PC-3 (cell line): ENCODE measurements at regions not wholly inside any gene's neighbourhood (a gene's known extent, or its start where the extent isn't known, plus 50 kb on each side); places are given as distances from the start of the nearest gene placed in this dataset.

Source experiments
- ATAC-seq: fragments of 200-7000 bp; cut with Tn5 transposase; 2 replicates; pipeline ENCODE4 v1.9.1; 2020; ENCODE audit warnings: mild to moderate bottlenecking, moderate library complexity
- BruUV-seq: library from RNA; stranded (reverse); fragments of 400-500 nt; replicated peaks from 2 replicates; lab custom pipeline; 2021; lab: Mats Ljungman, UMichigan
- CTCF ChIA-PET: fragments of 300-600 bp; sonication (Branson Sonifier 250); formaldehyde crosslinking; loops from one replicate; lab custom pipeline; 2022; ENCODE audit warnings: antibody characterized with exemption; lab: Charles Lee
- POLR2A ChIA-PET: fragments of 300-600 bp; sonication (Branson Sonifier 250); formaldehyde crosslinking; loops from one replicate; lab custom pipeline; 2022; ENCODE audit warnings: antibody characterized with exemption; ENCODE audit not compliant: unreplicated experiment; lab: Charles Lee
- DNase-seq: peaks from one replicate; pipeline ENCODE4 v3.0.0-alpha.2; 2015
- H2AFZ ChIP-seq: fragments of 300-600 bp; sonication (generic); 2 replicates; pipeline ENCODE4 v1.6.0; 2016; ENCODE audit warnings: antibody characterized with exemption, low read length
- H3F3A ChIP-seq: fragments of 300-600 bp; sonication (generic); one replicate; pipeline ENCODE4 v1.6.0; 2017; ENCODE audit warnings: antibody characterized with exemption, low read length, control low read depth, mild to moderate bottlenecking; ENCODE audit not compliant: unreplicated experiment
- H3K27ac ChIP-seq: fragments of 300-600 bp; sonication (generic); 2 replicates; pipeline ENCODE4 v1.5.1; 2016; ENCODE audit warnings: mild to moderate bottlenecking, low read length
- H3K27me3 ChIP-seq: fragments of 300-600 bp; sonication (generic); 2 replicates; pipeline ENCODE4 v1.6.1; 2016; ENCODE audit warnings: low read length, mixed read lengths
- H3K36me3 ChIP-seq: fragments of 300-600 bp; sonication (generic); 2 replicates; pipeline ENCODE4 v1.6.1; 2016; ENCODE audit warnings: low read depth, mixed run types, low read length, mixed read lengths
- H3K4me1 ChIP-seq: fragments of 300-600 bp; sonication (generic); 2 replicates; pipeline ENCODE4 v1.5.1; 2016; ENCODE audit warnings: low read length; ENCODE audit not compliant: insufficient read depth
- H3K4me2 ChIP-seq: fragments of 300-600 bp; sonication (generic); 2 replicates; pipeline ENCODE4 v1.6.0; 2016; ENCODE audit warnings: low read length
- H3K4me3 ChIP-seq: fragments of 300-600 bp; sonication (generic); 2 replicates; pipeline ENCODE4 v1.5.1; 2016; ENCODE audit warnings: mild to moderate bottlenecking, low read length, mixed read lengths
- H3K79me2 ChIP-seq: fragments of 300-600 bp; sonication (generic); 2 replicates; pipeline ENCODE4 v1.6.1; 2017; ENCODE audit warnings: low read length, mixed read lengths
- H3K9ac ChIP-seq: fragments of 300-600 bp; sonication (generic); 2 replicates; pipeline ENCODE4 v1.6.0; 2016; ENCODE audit warnings: mild to moderate bottlenecking, low read length
- H3K9me2 ChIP-seq: fragments of 300-600 bp; sonication (generic); replicated peaks from 2 replicates; pipeline ENCODE4 v1.6.1; 2016; ENCODE audit warnings: mixed run types, low read length, mixed read lengths
- H3K9me3 ChIP-seq: fragments of 300-600 bp; sonication (generic); 2 replicates; pipeline ENCODE4 v1.6.1; 2016; ENCODE audit warnings: low read length, mixed read lengths
- H4K20me1 ChIP-seq: fragments of 300-600 bp; sonication (generic); 2 replicates; pipeline ENCODE4 v1.6.1; 2016; ENCODE audit warnings: low read length, mixed read lengths
- CTCF ChIP-seq: fragments of 300-600 bp; sonication (generic); conservative IDR thresholded peaks from 2 replicates; pipeline ENCODE4 v1.5.1; 2017; ENCODE audit warnings: antibody characterized with exemption, low read depth, mild to moderate bottlenecking, low read length
- EZH2 ChIP-seq: fragments of 300-600 bp; sonication (generic); IDR thresholded peaks from one replicate; pipeline ENCODE4 v1.6.1; 2017; ENCODE audit warnings: antibody characterized with exemption, mild to moderate bottlenecking, low read length; ENCODE audit not compliant: unreplicated experiment
- EZH2phosphoT487 ChIP-seq: fragments of 300-600 bp; sonication (generic); IDR thresholded peaks from 2 replicates; pipeline ENCODE4 v1.6.1; 2018; ENCODE audit warnings: mild to moderate bottlenecking, antibody characterized with exemption, low read length, borderline replicate concordance
- intact Hi-C: fragments of 100-400 bp; cut with micrococcal nuclease; formaldehyde crosslinking; loops from 2 replicates; pipeline ENCODE4 v1.9.0; 2023

GRCh38 chr11:116352881-116353280 is 419.9 kb downstream of the BUD13 start:
- Histone ChIP-seq H4K20me1 (no peaks in the 10 kb centered on the region), H3K4me2 (no peak overlapping the region), H3K27ac (no peak overlapping the region), H3K9ac (no peak overlapping the region), H3K4me1 (no peaks in the 10 kb centered on the region), H3K36me3 (no peaks in the 10 kb centered on the region), H3K9me3 (0 out of 2 replicates have a peak, but pooled peaks cover 7% of the 10 kb centered on the region), H3K9me2 (no peaks in the 10 kb centered on the region), H3K4me3 (no peak overlapping the region), H2AFZ (no peak overlapping the region), H3F3A (no peaks in the 10 kb centered on the region), H3K79me2 (no peaks in the 10 kb centered on the region), H3K27me3 (peaks cover 13% of the 10 kb centered on the region; the same call in 1 of the 2 replicates)
- intact Hi-C loops = no loop called here
- POLR2A ChIA-PET = no interaction called here
- TF ChIP-seq EZH2phosphoT487 (no peak), CTCF (no peak), EZH2 (no peak)
- ATAC-seq = no peak
- DNase-seq = no peak
- BruUV-seq = no TSS peak
- CTCF ChIA-PET = no interaction called here

GRCh38 chr11:116348226-116348625 is 424.6 kb downstream of the BUD13 start:
- Histone ChIP-seq H3K9me2 (no peaks in the 10 kb centered on the region), H3K4me3 (no peak overlapping the region), H2AFZ (no peak overlapping the region), H3K27ac (no peak overlapping the region), H3K27me3 (0 out of 2 replicates have a peak, but pooled peaks cover 4% of the 10 kb centered on the region), H3K36me3 (no peaks in the 10 kb centered on the region), H3K4me1 (no peaks in the 10 kb centered on the region), H3K4me2 (no peak overlapping the region), H3K9ac (no peak overlapping the region), H3K79me2 (no peaks in the 10 kb centered on the region), H4K20me1 (no peaks in the 10 kb centered on the region), H3F3A (no peaks in the 10 kb centered on the region), H3K9me3 (0 out of 2 replicates have a peak, but pooled peaks cover 7% of the 10 kb centered on the region)
- intact Hi-C loops = no loop called here
- DNase-seq (no peak), ATAC-seq (no peak)
- BruUV-seq = no TSS peak
- TF ChIP-seq CTCF (no peak), EZH2phosphoT487 (no peak), EZH2 (no peak)
- ChIA-PET POLR2A (no interaction called here), CTCF (no interaction called here)

- CTCF ChIA-PET = no interaction called here
Measured at GRCh38 chr11:116345575-116345974, 427.2 kb downstream of the BUD13 start.

More at GRCh38 chr11:116345575-116345974, 427.2 kb downstream of the BUD13 start:
- intact Hi-C loops = no loop called here
- Histone ChIP-seq H3K4me2 (no peak overlapping the region), H3K9me3 (0 out of 2 replicates have a peak, but pooled peaks cover 7% of the 10 kb centered on the region), H3K9me2 (no peaks in the 10 kb centered on the region), H3K36me3 (no peaks in the 10 kb centered on the region), H3K4me1 (no peaks in the 10 kb centered on the region), H3K79me2 (no peaks in the 10 kb centered on the region), H3K27me3 (0 out of 2 replicates have a peak, but pooled peaks cover 4% of the 10 kb centered on the region), H3F3A (no peaks in the 10 kb centered on the region), H4K20me1 (no peaks in the 10 kb centered on the region), H3K9ac (no peak overlapping the region), H3K27ac (no peak overlapping the region), H2AFZ (no peak overlapping the region), H3K4me3 (no peak overlapping the region)
- TF ChIP-seq CTCF (no peak), EZH2phosphoT487 (no peak), EZH2 (no peak)
- POLR2A ChIA-PET = no interaction called here
- ATAC-seq (no peak), DNase-seq (no peak)
- BruUV-seq = no TSS peak
